A673 (cell line): ENCODE measurements at regions not wholly inside any gene's neighbourhood (a gene's known extent, or its start where the extent isn't known, plus 50 kb on each side); places are given as distances from the start of the nearest gene placed in this dataset.

ENCODE experiments used
- EZH2 ChIP-seq: fragments of 200-600 bp; sonication (generic); IDR thresholded peaks from 2 replicates; pipeline ENCODE4 v1.6.1; 2017; ENCODE audit warnings: borderline replicate concordance, low read depth, mild to moderate bottlenecking, mixed read lengths, antibody characterized with exemption, low read length; ENCODE audit not compliant: poor library complexity, severe bottlenecking
- TF ChIP-seq, protein P1 (sequence below): fragments of 300-800, 200-600 bp; sonication (generic); conservative IDR thresholded peaks from 2 replicates; pipeline ENCODE4 v1.5.1; 2017; ENCODE audit warnings: low read depth, mild to moderate bottlenecking, antibody characterized with exemption, low read length, moderate library complexity, mixed read lengths

- TF ChIP-seq EZH2 = no peak
- TF ChIP-seq, protein P1, sequence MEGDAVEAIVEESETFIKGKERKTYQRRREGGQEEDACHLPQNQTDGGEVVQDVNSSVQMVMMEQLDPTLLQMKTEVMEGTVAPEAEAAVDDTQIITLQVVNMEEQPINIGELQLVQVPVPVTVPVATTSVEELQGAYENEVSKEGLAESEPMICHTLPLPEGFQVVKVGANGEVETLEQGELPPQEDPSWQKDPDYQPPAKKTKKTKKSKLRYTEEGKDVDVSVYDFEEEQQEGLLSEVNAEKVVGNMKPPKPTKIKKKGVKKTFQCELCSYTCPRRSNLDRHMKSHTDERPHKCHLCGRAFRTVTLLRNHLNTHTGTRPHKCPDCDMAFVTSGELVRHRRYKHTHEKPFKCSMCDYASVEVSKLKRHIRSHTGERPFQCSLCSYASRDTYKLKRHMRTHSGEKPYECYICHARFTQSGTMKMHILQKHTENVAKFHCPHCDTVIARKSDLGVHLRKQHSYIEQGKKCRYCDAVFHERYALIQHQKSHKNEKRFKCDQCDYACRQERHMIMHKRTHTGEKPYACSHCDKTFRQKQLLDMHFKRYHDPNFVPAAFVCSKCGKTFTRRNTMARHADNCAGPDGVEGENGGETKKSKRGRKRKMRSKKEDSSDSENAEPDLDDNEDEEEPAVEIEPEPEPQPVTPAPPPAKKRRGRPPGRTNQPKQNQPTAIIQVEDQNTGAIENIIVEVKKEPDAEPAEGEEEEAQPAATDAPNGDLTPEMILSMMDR = no peak
These were observed 108.0 kb upstream of the DOCK9 start for GRCh38 chr13:99085808-99086266.
